ENCODE measurements at regions not wholly inside any gene's neighbourhood (a gene's known extent, or its start where the extent isn't known, plus 50 kb on each side); places are given as distances from the start of the nearest gene placed in this dataset.

Small RNAs in the stretch of these regions (small RNA-seq; reads per million reads assigned to genes)
- 855 reads per million, percentile 99 among the genes with 10 or more reads in this experiment for gene RF00100
- gene RNU1-59P: 0.11 reads per million

Measured in K562 (cell line).